H1 (cell line): ENCODE measurements at regions not wholly inside any gene's neighbourhood (a gene's known extent, or its start where the extent isn't known, plus 50 kb on each side); places are given as distances from the start of the nearest gene placed in this dataset.

Experiments used
- ASH2L ChIP-seq: fragments of 200-600, 300-600 bp; sonication (generic); IDR thresholded peaks from one replicate; pipeline ENCODE4 v1.7.1; 2017; ENCODE audit warnings: low read length
- ATF2 ChIP-seq: IDR thresholded peaks from 2 replicates; pipeline ENCODE4 v1.6.1; 2012; ENCODE audit warnings: low read length, inconsistent platforms
- CHD7 ChIP-seq: fragments of 300-600 bp; sonication (generic); IDR thresholded peaks from 2 replicates; pipeline ENCODE4 v1.7.1; 2012; ENCODE audit warnings: low read length, moderate library complexity, mild to moderate bottlenecking, inconsistent platforms; ENCODE audit not compliant: insufficient replicate concordance
- CTCF ChIP-seq, 3 experiments: IDR thresholded peaks; 1 replicate in 2 of 3; 2 replicates in 1 of 3; pipeline versions ENCODE4 v1.5.1 to v1.6.1; 2011; ENCODE audit warnings: low read length in 3 of 3, mild to moderate bottlenecking in 3 of 3, inconsistent platforms in 2 of 3, low read depth in 1 of 3, moderate library complexity in 1 of 3; ENCODE audit not compliant: insufficient read depth in 1 of 3; ENCODE audit errors: control extremely low read depth in 1 of 3
- MAX ChIP-seq: IDR thresholded peaks from 2 replicates; pipeline ENCODE4 v1.6.1; 2012; ENCODE audit warnings: inconsistent platforms
- PHF8 ChIP-seq: fragments of 200-600 bp; sonication (generic); conservative IDR thresholded peaks from 2 replicates; pipeline ENCODE4 v1.7.1; 2012; ENCODE audit warnings: low read depth, mild to moderate bottlenecking, inconsistent platforms, low read length, moderate library complexity
- POLR2A ChIP-seq, 2 experiments: IDR thresholded peaks; 1 replicate in 1 of 2; 2 replicates in 1 of 2; pipeline ENCODE4 v1.6.1; 2011; ENCODE audit warnings: low read depth in 2 of 2, low read length in 2 of 2, mild to moderate bottlenecking in 2 of 2; ENCODE audit errors: control extremely low read depth in 1 of 2
- SIX5 ChIP-seq: IDR thresholded peaks from 2 replicates; pipeline ENCODE4 v1.6.1; 2011; ENCODE audit warnings: mild to moderate bottlenecking, low read depth, low read length
- TAF1 ChIP-seq: IDR thresholded peaks from 2 replicates; pipeline ENCODE4 v1.6.1; 2011; ENCODE audit warnings: mild to moderate bottlenecking, low read depth, low read length
- ZNF274 ChIP-seq: IDR thresholded peaks from 2 replicates; pipeline ENCODE4 v1.7.0; 2012; ENCODE audit warnings: low read length, borderline replicate concordance; ENCODE audit errors: extremely low read depth

- no peak for TF ChIP-seq ASH2L
- TF ChIP-seq POLR2A (IDR thresholded peaks at IDR 0.05; ENCODE audit: control extremely low read depth in 1 of 2, low read depth in 2 of 2, low read length in 2 of 2), result no peak
- no peak for TF ChIP-seq TAF1
- no peak for TF ChIP-seq ZNF274
- no peak for TF ChIP-seq CTCF (IDR thresholded peaks at IDR 0.05; ENCODE audit: control extremely low read depth in 1 of 3, insufficient read depth in 1 of 3, low read depth in 1 of 3, low read length in 3 of 3)
- TF ChIP-seq PHF8, result no peak
- no peak for TF ChIP-seq ATF2
- no peak for TF ChIP-seq SIX5
- TF ChIP-seq MAX, result no peak
- no peak for TF ChIP-seq CHD7
These were observed 185.3 kb downstream of the IRX1 start for GRCh38 chr5:3780907-3781306.
